Coronary artery (tissue), 2 donors: ENCODE measurements at regions not wholly inside any gene's neighbourhood (a gene's known extent, or its start where the extent isn't known, plus 50 kb on each side); places are given as distances from the start of the nearest gene placed in this dataset.

Source experiments
- DNase-seq: peaks from one replicate; pipeline ENCODE4 v3.0.0-alpha.2; 2017; ENCODE audit warnings: low spot score
- H3K27ac ChIP-seq, 2 donors: fragments of 200-600 bp; sonication (generic); one replicate each; pipeline ENCODE4 v1.5.1; 2016 to 2019
- H3K4me3 ChIP-seq: fragments of 200-600 bp; sonication (generic); 2 replicates; pipeline ENCODE4 v1.5.1; 2016; ENCODE audit warnings: mild to moderate bottlenecking, moderate library complexity
- CTCF ChIP-seq: fragments of 200-600 bp; sonication (generic); IDR thresholded peaks from one replicate; pipeline ENCODE4 v1.5.1; 2019; ENCODE audit warnings: antibody characterized with exemption

- Histone ChIP-seq H3K27ac (no peak overlapping the region), H3K4me3 (no peak overlapping the region)
- no peak for TF ChIP-seq CTCF
- DNase-seq = no peak
These were observed 392.8 kb downstream of the SEC23A start for GRCh38 chr14:38710196-38710595.

GRCh38 chr14:38705220-38705619, 397.8 kb downstream of the SEC23A start:
- no peak overlapping the region for H3K4me3 ChIP-seq
- DNase-seq = no peak
- TF ChIP-seq CTCF = no peak
- H3K27ac ChIP-seq = no peak overlapping the region

GRCh38 chr14:38704220-38704619, 398.8 kb downstream of the SEC23A start:
- no peak for DNase-seq
- no peak for TF ChIP-seq CTCF

GRCh38 chr14:38696925-38697324, 406.1 kb downstream of the SEC23A start:
- Histone ChIP-seq H3K27ac (no peak overlapping the region), H3K4me3 (no peak overlapping the region)
- no peak for DNase-seq
- TF ChIP-seq CTCF = no peak

More at GRCh38 chr14:38704220-38704619, 398.8 kb downstream of the SEC23A start:
- Histone ChIP-seq H3K4me3 (no peak overlapping the region), H3K27ac (no peak overlapping the region)

- Histone ChIP-seq H3K4me3 (no peak overlapping the region), H3K27ac (no peak overlapping the region)
- no peak for DNase-seq
- no peak for TF ChIP-seq CTCF
These were observed 409.6 kb downstream of the SEC23A start for GRCh38 chr14:38693423-38693822.

GRCh38 chr14:38669027-38669426, 413.1 kb upstream of the CLEC14A start:
- no peak for DNase-seq
- no peak for TF ChIP-seq CTCF
- Histone ChIP-seq H3K4me3 (no peak overlapping the region), H3K27ac (no peak overlapping the region)

- no peak overlapping the region for H3K4me3 ChIP-seq
- H3K27ac ChIP-seq = no peak overlapping the region
- DNase-seq = no peak
- TF ChIP-seq CTCF = no peak
These were observed 407.5 kb upstream of the CLEC14A start for GRCh38 chr14:38663382-38663781.
